Body of pancreas (tissue), 4 donors: ENCODE measurements at regions not wholly inside any gene's neighbourhood (a gene's known extent, or its start where the extent isn't known, plus 50 kb on each side); places are given as distances from the start of the nearest gene placed in this dataset.
"Not testable (repeated sequence)": the region's sequence is repeated elsewhere in the genome, so short reads cannot be mapped to it uniquely, and the experiment has no call there.

Experiments used
- ATAC-seq: fragments of 150-250 bp; one replicate; pipeline ENCODE4 v1.9.1; 2016
- DNase-seq, 4 donors: peaks; one replicate each; pipeline ENCODE4 v3.0.0-alpha.2; 2019
- H3K27ac ChIP-seq, 4 donors: fragments of 200-600 bp; sonication (generic); 1 replicate in 3 of 4; 2 replicates in 1 of 4; pipeline versions ENCODE4 v1.5.1 to v1.6.1; 2016 to 2019; ENCODE audit warnings: mild to moderate bottlenecking in 1 of 4, mixed read lengths in 1 of 4, moderate library complexity in 1 of 4
- H3K27me3 ChIP-seq, 2 donors: fragments of 200-600 bp; sonication (generic); one replicate each; pipeline ENCODE4 v1.6.0; 2016; ENCODE audit warnings: mild to moderate bottlenecking in 1 of 2
- H3K36me3 ChIP-seq, 2 donors: fragments of 200-600 bp; sonication (generic); replicated peaks in 1 of 2; 2 replicates each; pipeline ENCODE4 v1.5.1; 2016; ENCODE audit warnings: low read depth in 2 of 2; ENCODE audit not compliant: insufficient read depth in 1 of 2
- H3K4me1 ChIP-seq: fragments of 200-600 bp; sonication (generic); one replicate; pipeline ENCODE4 v1.6.0; 2016
- H3K4me3 ChIP-seq, 2 donors: fragments of 200-600 bp; sonication (generic); 1 replicate in 1 of 2; 2 replicates in 1 of 2; pipeline ENCODE4 v1.5.1; 2016 to 2019
- H3K9me3 ChIP-seq, 3 donors: fragments of 200-600 bp; sonication (generic); 1 replicate in 2 of 3; 2 replicates in 1 of 3; pipeline ENCODE4 v1.5.1; 2016
- POLR2A ChIP-seq, 3 donors: fragments of 450-650 bp; IDR thresholded peaks; one replicate each; pipeline ENCODE4 v1.6.1; 2016; ENCODE audit warnings: antibody characterized with exemption in 3 of 3, mild to moderate bottlenecking in 2 of 3
- WGBS, 2 donors: methylation state at CpG; one replicate each; pipeline ENCODE4 v1.1.5; 2017; 5-methylcytosine and 5-hydroxymethylcytosine counted together
- intact Hi-C: fragments of 100-400 bp; cut with DNase I; formaldehyde crosslinking; loops from one replicate; pipeline ENCODE4 v1.15.1; 2023
- TF ChIP-seq, protein P1 (sequence below), 7 experiments: fragments of 450-650 bp in 4 of 7; fragments of 200-600 bp in 3 of 7; sonication (generic) in 3 of 7; IDR thresholded peaks; one replicate each; pipeline ENCODE4 v1.5.1; 2016 to 2019; ENCODE audit warnings: antibody characterized with exemption in 7 of 7

DNA sequence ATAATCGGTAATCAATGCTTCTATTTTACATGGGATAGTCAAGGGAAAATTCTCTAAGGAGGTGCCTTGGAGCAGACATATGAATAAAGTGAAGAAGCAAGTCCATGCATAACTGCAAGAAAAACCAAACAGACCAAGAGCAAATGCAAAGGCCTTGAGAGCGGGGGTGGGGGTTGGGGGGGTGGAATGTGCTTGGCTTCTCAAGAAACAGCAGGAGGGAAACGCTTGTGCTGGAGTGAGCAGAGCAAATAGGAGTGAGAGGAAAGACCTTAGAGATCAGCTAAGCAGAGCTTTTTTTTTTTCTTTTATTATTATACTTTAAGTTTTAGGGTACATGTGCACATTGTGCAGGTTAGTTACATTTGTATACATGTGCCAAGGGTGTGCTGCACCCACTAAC is 260.8 kb downstream of the ARPP21 start:
- no peaks in the 10 kb centered on the region for H3K4me1 ChIP-seq
- TF ChIP-seq, protein P1, sequence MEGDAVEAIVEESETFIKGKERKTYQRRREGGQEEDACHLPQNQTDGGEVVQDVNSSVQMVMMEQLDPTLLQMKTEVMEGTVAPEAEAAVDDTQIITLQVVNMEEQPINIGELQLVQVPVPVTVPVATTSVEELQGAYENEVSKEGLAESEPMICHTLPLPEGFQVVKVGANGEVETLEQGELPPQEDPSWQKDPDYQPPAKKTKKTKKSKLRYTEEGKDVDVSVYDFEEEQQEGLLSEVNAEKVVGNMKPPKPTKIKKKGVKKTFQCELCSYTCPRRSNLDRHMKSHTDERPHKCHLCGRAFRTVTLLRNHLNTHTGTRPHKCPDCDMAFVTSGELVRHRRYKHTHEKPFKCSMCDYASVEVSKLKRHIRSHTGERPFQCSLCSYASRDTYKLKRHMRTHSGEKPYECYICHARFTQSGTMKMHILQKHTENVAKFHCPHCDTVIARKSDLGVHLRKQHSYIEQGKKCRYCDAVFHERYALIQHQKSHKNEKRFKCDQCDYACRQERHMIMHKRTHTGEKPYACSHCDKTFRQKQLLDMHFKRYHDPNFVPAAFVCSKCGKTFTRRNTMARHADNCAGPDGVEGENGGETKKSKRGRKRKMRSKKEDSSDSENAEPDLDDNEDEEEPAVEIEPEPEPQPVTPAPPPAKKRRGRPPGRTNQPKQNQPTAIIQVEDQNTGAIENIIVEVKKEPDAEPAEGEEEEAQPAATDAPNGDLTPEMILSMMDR (IDR thresholded peaks at IDR 0.05), result no peak
- TF ChIP-seq POLR2A (IDR thresholded peaks at IDR 0.05), result no peak
- no peaks in the 10 kb centered on the region for H3K27me3 ChIP-seq
- 52 to 64% methylated on average over 3 of the region's 3 CpGs for WGBS, 2 donors
- H3K27ac ChIP-seq, result no peak overlapping the region
- intact Hi-C loops, result no loop called here
- no peaks in the 10 kb centered on the region for H3K36me3 ChIP-seq
- no peaks in the 10 kb centered on the region for H3K9me3 ChIP-seq
- no peak overlapping the region for H3K4me3 ChIP-seq
- ATAC-seq, result no peak
- DNase-seq, result no peak

DNA sequence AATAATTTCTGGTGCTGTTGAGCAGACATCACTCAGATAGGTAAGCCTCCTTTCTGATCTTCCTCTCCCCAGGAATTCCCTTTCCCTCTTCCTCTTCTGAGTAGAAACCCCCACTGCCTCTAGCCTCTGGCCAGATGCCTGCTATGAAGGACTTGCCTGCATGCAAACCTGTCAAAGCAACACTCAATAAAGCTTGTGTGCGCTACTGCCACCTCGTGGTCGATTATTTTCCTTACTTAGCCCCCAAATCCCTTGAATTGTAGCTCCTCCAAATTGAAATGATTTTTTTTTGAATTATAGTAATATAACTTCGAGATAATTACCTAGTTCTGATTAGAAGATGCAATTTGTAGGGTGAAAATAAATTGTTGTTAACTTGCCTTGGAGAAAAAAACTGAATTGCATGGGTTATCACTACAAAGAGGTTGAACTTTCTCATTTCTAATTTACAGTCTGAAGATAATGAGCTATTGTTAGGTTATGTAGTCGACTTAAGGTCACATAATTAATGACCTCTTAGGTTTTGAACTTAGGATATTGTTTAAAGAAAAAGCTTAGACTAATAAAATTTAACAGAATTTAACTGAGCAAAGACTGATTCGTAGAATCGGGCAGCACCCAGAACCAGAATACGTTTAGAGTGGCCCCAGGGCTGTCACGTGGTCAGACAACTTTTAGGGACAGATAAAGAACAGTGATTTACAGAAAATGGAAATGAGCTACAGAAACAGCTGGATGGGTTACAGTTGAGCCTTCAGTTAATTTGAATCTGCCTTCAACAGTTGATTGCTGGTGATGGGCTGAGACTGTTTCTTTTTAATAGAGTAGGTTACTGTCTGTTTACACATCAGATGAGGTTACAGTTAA is 269.3 kb downstream of the ARPP21 start:
- no peaks in the 10 kb centered on the region for H3K9me3 ChIP-seq
- no peaks in the 10 kb centered on the region for H3K4me1 ChIP-seq
- H3K27ac ChIP-seq, result no peak overlapping the region
- no peak overlapping the region for H3K4me3 ChIP-seq
- intact Hi-C loops, result no loop called here
- peak; percentile 68 for ATAC-seq
- peak; percentile 52 to 72 (median 62) for DNase-seq
- TF ChIP-seq, protein P1 (IDR thresholded peaks at IDR 0.05), result peak; percentile 48 to 73 (median 63)
- TF ChIP-seq POLR2A (IDR thresholded peaks at IDR 0.05), result no peak
- H3K27me3 ChIP-seq, result peaks cover 0 to 3% of the 10 kb centered on the region in 2 donors
- no peaks in the 10 kb centered on the region for H3K36me3 ChIP-seq
- 25 to 29% methylated on average over 9 of the region's 9 CpGs for WGBS, 2 donors

DNA sequence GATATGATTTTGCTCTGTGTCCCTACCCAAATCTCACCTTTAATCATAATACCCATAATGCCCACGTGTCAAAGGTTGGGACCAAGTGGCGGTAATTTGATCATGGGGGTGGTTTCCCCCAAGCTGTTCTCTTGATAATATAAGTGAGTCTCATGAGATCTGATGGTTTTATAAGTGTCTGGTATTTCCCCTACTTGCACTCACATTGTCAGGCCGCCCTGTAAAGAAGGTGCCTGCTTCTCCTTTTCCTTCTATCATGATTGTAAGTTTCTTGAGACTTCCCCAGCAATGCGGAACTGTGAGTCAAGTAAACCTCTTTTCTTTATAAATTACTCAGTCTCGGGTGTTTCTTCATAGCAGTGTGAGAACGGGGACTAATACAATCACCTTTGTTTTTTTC is 279.8 kb downstream of the ARPP21 start:
- Histone ChIP-seq H3K27me3 (no peaks in the 10 kb centered on the region), H3K27ac (no peak overlapping the region), H3K9me3 (peaks cover 0 to 6% (median 0%) of the 10 kb centered on the region in 3 donors), H3K36me3 (no peaks in the 10 kb centered on the region), H3K4me1 (no peaks in the 10 kb centered on the region), H3K4me3 (no peak overlapping the region)
- no peak for TF ChIP-seq POLR2A (IDR thresholded peaks at IDR 0.05)
- TF ChIP-seq, protein P1 (IDR thresholded peaks at IDR 0.05), result no peak
- intact Hi-C loops, result no loop called here
- WGBS, 2 donors, result 71 to 76% methylated on average over 6 of the region's 6 CpGs
- ATAC-seq (no peak), DNase-seq (no peak)

DNA sequence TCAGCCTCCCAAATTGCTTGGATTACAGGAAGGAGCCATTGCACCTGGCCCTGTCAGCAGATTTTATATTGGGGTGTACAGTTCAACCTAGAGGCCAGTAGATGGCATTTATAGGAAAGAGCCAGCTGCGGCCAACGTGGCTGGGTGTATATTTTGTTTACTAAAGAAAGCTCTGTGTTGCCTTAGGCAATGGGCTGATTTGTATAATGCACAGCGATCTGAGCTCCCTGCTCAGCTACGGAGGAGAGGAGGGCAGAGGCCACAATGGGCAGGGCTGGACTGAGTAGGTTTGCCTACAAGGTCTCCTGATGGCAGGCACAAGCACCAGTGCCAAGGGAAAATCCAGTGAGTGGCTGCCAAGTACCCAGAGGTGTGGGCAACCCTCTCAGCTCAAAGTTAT is 282.4 kb downstream of the ARPP21 start:
- WGBS, 2 donors, result 70 to 92% methylated on average over 4 of the region's 4 CpGs
- Histone ChIP-seq H3K4me3 (no peak overlapping the region), H3K4me1 (no peaks in the 10 kb centered on the region), H3K27ac (no peak overlapping the region), H3K36me3 (no peaks in the 10 kb centered on the region), H3K9me3 (peaks cover 0 to 6% (median 0%) of the 10 kb centered on the region in 3 donors), H3K27me3 (no peaks in the 10 kb centered on the region)
- intact Hi-C loops, result no loop called here
- DNase-seq (no peak), ATAC-seq (no peak)
- TF ChIP-seq, protein P1 (IDR thresholded peaks at IDR 0.05), result no peak
- no peak for TF ChIP-seq POLR2A (IDR thresholded peaks at IDR 0.05)

DNA sequence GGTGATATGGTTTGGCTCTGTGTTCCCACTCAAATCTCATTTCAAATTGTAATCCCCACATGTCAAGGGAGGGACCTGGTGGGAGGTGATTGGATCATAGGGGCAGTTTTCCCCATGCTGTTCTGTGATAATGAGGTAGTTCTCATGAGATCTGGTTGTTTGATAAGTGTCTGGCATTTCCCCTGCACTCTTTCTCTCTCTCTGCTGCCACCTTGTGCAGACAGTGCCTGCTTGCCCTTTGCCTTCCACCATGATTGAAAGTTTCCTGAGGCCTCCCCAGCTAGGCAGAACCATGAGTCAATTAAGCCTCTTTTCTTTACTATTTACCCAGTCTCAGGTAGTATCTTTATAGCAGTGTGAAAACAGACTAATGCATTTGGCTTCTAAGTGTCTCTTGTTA is 284.7 kb downstream of the ARPP21 start:
- H3K27ac ChIP-seq, H3K9me3 ChIP-seq, intact Hi-C loops, ATAC-seq, H3K4me3 ChIP-seq, H3K27me3 ChIP-seq, H3K4me1 ChIP-seq, DNase-seq, H3K36me3 ChIP-seq: not testable (repeated sequence)
